GM12878 (cell line): ENCODE measurements at regions not wholly inside any gene's neighbourhood (a gene's known extent, or its start where the extent isn't known, plus 50 kb on each side); places are given as distances from the start of the nearest gene placed in this dataset.

Experiments
- ATAC-seq: fragments of 200-7000 bp; cut with Tn5 transposase; 3 replicates; pipeline ENCODE4 v1.9.1; 2020; ENCODE audit warnings: mild to moderate bottlenecking, moderate library complexity
- BruUV-seq: library from RNA; stranded (reverse); fragments of 400-500 nt; replicated peaks from 2 replicates; lab custom pipeline; 2021; lab: Mats Ljungman, UMichigan
- CTCF ChIA-PET: fragments of 300-600 bp; sonication (Branson Sonifier 250); formaldehyde crosslinking; extraction: SDS; loops from one replicate; lab custom pipeline; 2021; ENCODE audit warnings: inconsistent platforms; lab: Yijun Ruan, JAX
- POLR2A ChIA-PET: fragments of 350-600 bp; formaldehyde crosslinking; extraction: SDS; loops from one replicate; lab custom pipeline; 2021; ENCODE audit warnings: inconsistent platforms; lab: Charles Lee
- RAD21 ChIA-PET: fragments of 300-600 bp; sonication (Branson Sonifier 250); formaldehyde crosslinking; loops from one replicate; lab custom pipeline; 2023; ENCODE audit warnings: antibody characterized with exemption; ENCODE audit not compliant: unreplicated experiment; lab: Charles Lee
- SMC1A ChIA-PET: fragments of 300-600 bp; sonication (Branson Sonifier 250); formaldehyde crosslinking; loops from one replicate; lab custom pipeline; 2023; ENCODE audit not compliant: unreplicated experiment, uncharacterized antibody; lab: Charles Lee
- DNase-seq: peaks from one replicate; pipeline ENCODE4 v3.0.0-alpha.2; 2011; ENCODE audit warnings: low read depth, low spot score
- FAIRE-seq: peaks from 3 replicates; lab custom pipeline; 2011; peaks lifted over from hg19 to GRCh38; lab: Jason Lieb, UNC
- H2AFZ ChIP-seq: 2 replicates; pipeline ENCODE4 v1.6.0; 2011; ENCODE audit warnings: low read depth, low read length, control low read depth; ENCODE audit not compliant: control insufficient read depth
- H3K27ac ChIP-seq: 2 replicates; pipeline ENCODE4 v1.5.1; 2011; ENCODE audit warnings: control low read depth; ENCODE audit not compliant: control insufficient read depth, insufficient read depth
- H3K27me3 ChIP-seq, 2 experiments: replicated peaks in 1 of 2; 2 replicates each; pipeline versions ENCODE4 v1.6.0 to v1.6.1; 2011; ENCODE audit warnings: low read length in 1 of 2; ENCODE audit not compliant: control insufficient read depth in 2 of 2, insufficient read depth in 2 of 2
- H3K36me3 ChIP-seq, 2 experiments: 2 replicates each; pipeline ENCODE4 v1.5.1; 2011; ENCODE audit warnings: low read length in 1 of 2; ENCODE audit not compliant: control insufficient read depth in 2 of 2, insufficient read depth in 2 of 2
- H3K4me1 ChIP-seq: 2 replicates; pipeline ENCODE4 v1.6.1; 2011; ENCODE audit warnings: mild to moderate bottlenecking, low read length, moderate library complexity, mixed read lengths; ENCODE audit not compliant: control insufficient read depth, insufficient read depth
- H3K4me2 ChIP-seq: 2 replicates; pipeline ENCODE4 v1.6.0; 2011; ENCODE audit warnings: control low read depth; ENCODE audit not compliant: control insufficient read depth, insufficient read depth
- H3K4me3 ChIP-seq: fragments of 200-600 bp; sonication (generic); 2 replicates; pipeline ENCODE4 v1.5.1; 2016
- H3K79me2 ChIP-seq: 2 replicates; pipeline ENCODE4 v1.6.0; 2011; ENCODE audit warnings: low read length; ENCODE audit not compliant: control insufficient read depth, insufficient read depth
- H3K9ac ChIP-seq: 2 replicates; pipeline ENCODE4 v1.8.0; 2011; ENCODE audit warnings: low read length, control low read depth, mixed read lengths; ENCODE audit not compliant: control insufficient read depth, insufficient read depth
- H3K9me3 ChIP-seq: replicated peaks from 3 replicates; pipeline ENCODE4 v1.5.1; 2011; ENCODE audit warnings: mild to moderate bottlenecking, low read length; ENCODE audit not compliant: control insufficient read depth, insufficient read depth
- H4K20me1 ChIP-seq: 2 replicates; pipeline ENCODE4 v1.6.0; 2011; ENCODE audit not compliant: control insufficient read depth, insufficient read depth
- ELK1 ChIP-seq: IDR thresholded peaks from 2 replicates; pipeline ENCODE4 v1.6.1; 2012; ENCODE audit warnings: low read depth, low read length, improper control_type of control experiment
- HDAC6 ChIP-seq: fragments of 200-600 bp; sonication (generic); IDR thresholded peaks from one replicate; pipeline ENCODE4 v1.8.0; 2017; ENCODE audit warnings: antibody characterized with exemption; ENCODE audit not compliant: unreplicated experiment
- MEF2B ChIP-seq: fragments of 450-650 bp; IDR thresholded peaks from 2 replicates; pipeline ENCODE4 v1.6.1; 2018; ENCODE audit warnings: mild to moderate bottlenecking, moderate library complexity; ENCODE audit not compliant: partially characterized antibody, poor library complexity, severe bottlenecking
- RELB ChIP-seq: fragments of 450-650 bp; IDR thresholded peaks from 2 replicates; pipeline ENCODE4 v1.6.1; 2017; ENCODE audit warnings: low read depth, mild to moderate bottlenecking, moderate library complexity
- ZBED1 ChIP-seq: IDR thresholded peaks from 2 replicates; pipeline ENCODE4 v1.6.1; 2016; ENCODE audit warnings: borderline replicate concordance
- ZNF207 ChIP-seq: fragments of 450-650 bp; IDR thresholded peaks from 2 replicates; pipeline ENCODE4 v1.6.1; 2014; ENCODE audit warnings: antibody characterized with exemption, mild to moderate bottlenecking, borderline replicate concordance
- ZNF384 ChIP-seq: IDR thresholded peaks from 2 replicates; pipeline ENCODE4 v1.6.1; 2012; ENCODE audit warnings: low read depth, mild to moderate bottlenecking, low read length, improper control_type of control experiment, borderline replicate concordance
- ZNF622 ChIP-seq: fragments of 450-650 bp; IDR thresholded peaks from 2 replicates; pipeline ENCODE4 v1.6.1; 2017; ENCODE audit warnings: mild to moderate bottlenecking, inconsistent platforms
- in situ Hi-C: fragments of 300-500 bp; cut with MboI; formaldehyde crosslinking; loops from 9 replicates; pipeline ENCODE4 v1.14.3; 2018; ENCODE audit warnings: mixed read lengths
- intact Hi-C: fragments of 100-400 bp; cut with micrococcal nuclease; formaldehyde crosslinking; loops from one replicate; pipeline ENCODE4 v1.14.2; 2022; ENCODE audit not compliant: unreplicated experiment

GRCh38 chr3:163957072-163957471 lies 1121.2 kb downstream of the SI start:
- no peak for DNase-seq
- H4K20me1 ChIP-seq: no peaks in the 10 kb centered on the region
- ChIA-PET RAD21 (no interaction called here), SMC1A (interaction anchor here (1.2 to 1.6 kb wide), 2 partner anchors 23 to 172 kb away, joined by 3 read pairs; no protein-coding TSS in a partner anchor), POLR2A (no interaction called here), CTCF (interaction anchor here (0.7 to 1.4 kb wide), 2 partner anchors 17 to 172 kb away, joined by 3 to 4 read pairs; no protein-coding TSS in a partner anchor)
- H3K27me3 ChIP-seq: no peaks in the 10 kb centered on the region
- no peaks in the 10 kb centered on the region for H3K9me3 ChIP-seq
- BruUV-seq: no TSS peak
- intact Hi-C loops: loop anchor here (10.0 kb wide), 1 partner anchor 902 kb away; no protein-coding TSS in a partner anchor
- H3K79me2 ChIP-seq: no peaks in the 10 kb centered on the region
- no peaks in the 10 kb centered on the region for H3K36me3 ChIP-seq
- no peak overlapping the region for H3K27ac ChIP-seq
- ATAC-seq: no peak
- no peak for FAIRE-seq
- TF ChIP-seq ZBED1: no peak
- TF ChIP-seq MEF2B: no peak
- no peak for TF ChIP-seq ELK1
- no peak for TF ChIP-seq HDAC6
- no peak for TF ChIP-seq ZNF384
- TF ChIP-seq RELB: no peak
- no peak for TF ChIP-seq ZNF207
- no peak for TF ChIP-seq ZNF622
- H3K4me2 ChIP-seq: no peak overlapping the region
- H3K9ac ChIP-seq: no peak overlapping the region
- in situ Hi-C loops: no loop called here
- H3K4me1 ChIP-seq: no peaks in the 10 kb centered on the region
- H3K4me3 ChIP-seq: no peak overlapping the region
- no peak overlapping the region for H2AFZ ChIP-seq
